Uterus (tissue), 3 donors: ENCODE measurements at regions not wholly inside any gene's neighbourhood (a gene's known extent, or its start where the extent isn't known, plus 50 kb on each side); places are given as distances from the start of the nearest gene placed in this dataset.

Source experiments
- DNase-seq, 2 donors: peaks; one replicate each; pipeline ENCODE4 v3.0.0-alpha.2; 2019 to 2020
- H3K27ac ChIP-seq, 2 donors: fragments of 200-600 bp; sonication (generic); 1 replicate in 1 of 2; 2 replicates in 1 of 2; pipeline ENCODE4 v1.5.1; 2016 to 2018
- H3K27me3 ChIP-seq, 2 donors: fragments of 200-600 bp; sonication (generic); one replicate each; pipeline ENCODE4 v1.5.1; 2018 to 2019; ENCODE audit warnings: control low read depth in 1 of 2
- H3K36me3 ChIP-seq, 2 donors: fragments of 200-600 bp; sonication (generic); one replicate each; pipeline ENCODE4 v1.5.1; 2019; ENCODE audit warnings: control low read depth in 1 of 2
- H3K4me1 ChIP-seq, 2 donors: fragments of 200-600 bp; sonication (generic); one replicate each; pipeline ENCODE4 v1.5.1; 2018 to 2019; ENCODE audit warnings: control low read depth in 1 of 2
- H3K4me3 ChIP-seq, 2 donors: fragments of 200-600 bp; sonication (generic); 1 replicate in 1 of 2; 2 replicates in 1 of 2; pipeline ENCODE4 v1.5.1; 2018 to 2019; ENCODE audit warnings: mild to moderate bottlenecking in 1 of 2
- H3K9me3 ChIP-seq, 2 donors: fragments of 200-600 bp; sonication (generic); one replicate each; pipeline ENCODE4 v1.5.1; 2019; ENCODE audit warnings: control low read depth in 1 of 2
- POLR2A ChIP-seq, 2 donors: fragments of 450-650 bp; IDR thresholded peaks; one replicate each; pipeline ENCODE4 v1.6.1; 2016; ENCODE audit warnings: antibody characterized with exemption in 2 of 2, mild to moderate bottlenecking in 1 of 2, moderate library complexity in 1 of 2
- intact Hi-C: fragments of 100-400 bp; cut with DNase I; formaldehyde crosslinking; loops from one replicate; pipeline ENCODE4 v1.15.1; 2023; ENCODE audit warnings: low total_unique reads
- TF ChIP-seq, protein P1 (sequence below), 4 experiments: fragments of 200-600 bp in 2 of 4; fragments of 450-650 bp in 2 of 4; sonication (generic) in 2 of 4; IDR thresholded peaks; one replicate each; pipeline ENCODE4 v1.5.1; 2016 to 2019; ENCODE audit warnings: antibody characterized with exemption in 4 of 4, mild to moderate bottlenecking in 2 of 4, moderate library complexity in 1 of 4
- donor health status: DM: yes; HTN: yes; CAD: no.

DNA sequence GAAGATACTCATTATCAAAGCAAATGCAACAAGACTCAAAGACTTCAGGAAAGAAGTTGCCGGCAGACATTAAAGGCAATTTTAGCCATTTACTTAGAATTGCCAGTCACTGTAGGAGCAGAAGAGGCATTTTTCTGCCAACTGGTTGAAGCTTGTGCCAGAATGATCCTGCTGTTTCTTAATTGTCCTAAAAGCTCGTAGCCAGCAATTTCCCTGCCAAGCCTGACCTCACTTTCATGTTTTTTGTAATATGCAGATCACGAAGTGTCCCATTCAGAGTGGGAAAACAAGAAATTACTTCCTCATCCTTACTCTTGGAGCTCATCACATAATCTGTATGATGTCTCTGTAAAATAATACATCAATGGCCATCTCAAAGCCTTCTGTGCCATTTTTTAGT, 130.9 kb upstream of the ANKRD1 start:
- Histone ChIP-seq H3K36me3 (no peaks in the 10 kb centered on the region), H3K27me3 (no peaks in the 10 kb centered on the region), H3K4me1 (no peaks in the 10 kb centered on the region), H3K4me3 (no peak overlapping the region), H3K9me3 (no peaks in the 10 kb centered on the region), H3K27ac (peak overlapping the region in 1 of 2 donors; percentile 1)
- intact Hi-C loops, result no loop called here
- peak; percentile 52 to 61 for DNase-seq
- no peak for TF ChIP-seq POLR2A (IDR thresholded peaks at IDR 0.05)
- TF ChIP-seq, protein P1, sequence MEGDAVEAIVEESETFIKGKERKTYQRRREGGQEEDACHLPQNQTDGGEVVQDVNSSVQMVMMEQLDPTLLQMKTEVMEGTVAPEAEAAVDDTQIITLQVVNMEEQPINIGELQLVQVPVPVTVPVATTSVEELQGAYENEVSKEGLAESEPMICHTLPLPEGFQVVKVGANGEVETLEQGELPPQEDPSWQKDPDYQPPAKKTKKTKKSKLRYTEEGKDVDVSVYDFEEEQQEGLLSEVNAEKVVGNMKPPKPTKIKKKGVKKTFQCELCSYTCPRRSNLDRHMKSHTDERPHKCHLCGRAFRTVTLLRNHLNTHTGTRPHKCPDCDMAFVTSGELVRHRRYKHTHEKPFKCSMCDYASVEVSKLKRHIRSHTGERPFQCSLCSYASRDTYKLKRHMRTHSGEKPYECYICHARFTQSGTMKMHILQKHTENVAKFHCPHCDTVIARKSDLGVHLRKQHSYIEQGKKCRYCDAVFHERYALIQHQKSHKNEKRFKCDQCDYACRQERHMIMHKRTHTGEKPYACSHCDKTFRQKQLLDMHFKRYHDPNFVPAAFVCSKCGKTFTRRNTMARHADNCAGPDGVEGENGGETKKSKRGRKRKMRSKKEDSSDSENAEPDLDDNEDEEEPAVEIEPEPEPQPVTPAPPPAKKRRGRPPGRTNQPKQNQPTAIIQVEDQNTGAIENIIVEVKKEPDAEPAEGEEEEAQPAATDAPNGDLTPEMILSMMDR (IDR thresholded peaks at IDR 0.05), result no peak

DNA sequence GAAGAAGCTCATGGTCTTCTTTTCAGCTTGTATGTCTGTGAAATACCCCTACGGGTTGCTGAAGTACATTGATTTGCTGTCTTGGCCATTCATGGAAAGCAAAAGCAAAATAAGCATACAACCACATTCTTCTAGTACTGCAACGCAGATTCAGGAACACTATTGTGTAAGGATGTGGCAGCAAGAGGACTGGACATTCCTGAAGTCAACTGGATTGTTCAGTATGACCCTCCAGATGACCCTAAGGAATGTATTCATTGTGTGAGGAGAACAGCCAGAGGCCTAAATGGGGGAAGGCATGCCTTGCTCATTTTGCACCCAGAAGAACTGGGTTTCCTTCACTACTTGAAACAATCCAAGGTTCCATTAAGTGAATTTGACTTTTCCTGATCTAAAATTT, 133.4 kb upstream of the ANKRD1 start:
- Histone ChIP-seq H3K27ac (no peak overlapping the region), H3K4me1 (no peaks in the 10 kb centered on the region), H3K4me3 (no peak overlapping the region), H3K36me3 (no peaks in the 10 kb centered on the region), H3K27me3 (no peaks in the 10 kb centered on the region), H3K9me3 (no peaks in the 10 kb centered on the region)
- no peak for DNase-seq
- intact Hi-C loops, result no loop called here
- TF ChIP-seq POLR2A (IDR thresholded peaks at IDR 0.05), result no peak
- TF ChIP-seq, protein P1 (IDR thresholded peaks at IDR 0.05), result no peak

DNA sequence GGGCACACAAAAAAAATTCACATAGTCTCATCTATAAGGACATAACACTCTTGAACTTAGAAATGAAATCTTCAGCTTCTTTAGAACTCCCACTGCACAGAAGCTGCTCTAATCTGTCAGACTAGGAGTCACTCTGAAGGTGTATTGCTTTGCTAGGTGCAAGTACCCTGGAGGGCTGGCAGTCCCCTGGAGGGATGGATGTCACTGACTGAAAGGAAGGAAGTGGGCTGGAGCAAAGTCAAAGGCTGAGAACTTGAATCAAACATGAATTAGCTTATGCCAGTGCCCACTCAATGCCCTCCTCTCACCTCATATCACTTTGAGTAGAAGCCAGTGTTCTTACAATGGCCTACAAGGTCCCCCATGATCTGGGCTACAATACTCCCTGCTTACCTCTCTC, 140.3 kb upstream of the ANKRD1 start:
- no peak overlapping the region for H3K27ac ChIP-seq
- H3K4me1 ChIP-seq, result no peaks in the 10 kb centered on the region

DNA sequence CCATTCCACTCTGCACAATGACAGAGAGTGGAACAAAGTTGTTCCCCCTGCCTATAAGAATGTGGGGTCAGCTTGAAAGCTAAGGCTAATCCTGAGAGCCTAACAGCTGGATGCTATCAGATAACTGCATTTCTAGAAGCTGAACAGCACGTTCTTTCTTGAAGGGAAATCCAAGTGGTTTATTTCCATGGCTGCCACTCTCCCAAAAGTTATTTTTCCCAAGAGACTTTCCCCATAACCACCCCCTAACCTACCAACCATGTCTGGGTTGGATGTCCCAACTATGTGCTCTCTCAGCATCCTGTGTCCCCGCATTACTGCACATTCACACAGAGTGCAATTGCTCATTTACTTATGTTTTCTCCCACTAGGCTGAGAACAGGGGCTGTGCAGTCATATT, 140.7 kb upstream of the ANKRD1 start:
- intact Hi-C loops, result no loop called here
- Histone ChIP-seq H3K4me3 (no peak overlapping the region), H3K36me3 (no peaks in the 10 kb centered on the region), H3K27me3 (no peaks in the 10 kb centered on the region), H3K27ac (no peak overlapping the region), H3K9me3 (no peaks in the 10 kb centered on the region), H3K4me1 (no peaks in the 10 kb centered on the region)
- no peak for DNase-seq
- TF ChIP-seq, protein P1 (IDR thresholded peaks at IDR 0.05), result no peak
- no peak for TF ChIP-seq POLR2A (IDR thresholded peaks at IDR 0.05)

More for the DNA sequence above, 140.3 kb upstream of the ANKRD1 start:
- Histone ChIP-seq H3K9me3 (no peaks in the 10 kb centered on the region), H3K4me3 (no peak overlapping the region), H3K27me3 (no peaks in the 10 kb centered on the region), H3K36me3 (no peaks in the 10 kb centered on the region)
- TF ChIP-seq, protein P1 (IDR thresholded peaks at IDR 0.05), result no peak
- TF ChIP-seq POLR2A (IDR thresholded peaks at IDR 0.05), result no peak
- no peak for DNase-seq
- intact Hi-C loops, result no loop called here

DNA sequence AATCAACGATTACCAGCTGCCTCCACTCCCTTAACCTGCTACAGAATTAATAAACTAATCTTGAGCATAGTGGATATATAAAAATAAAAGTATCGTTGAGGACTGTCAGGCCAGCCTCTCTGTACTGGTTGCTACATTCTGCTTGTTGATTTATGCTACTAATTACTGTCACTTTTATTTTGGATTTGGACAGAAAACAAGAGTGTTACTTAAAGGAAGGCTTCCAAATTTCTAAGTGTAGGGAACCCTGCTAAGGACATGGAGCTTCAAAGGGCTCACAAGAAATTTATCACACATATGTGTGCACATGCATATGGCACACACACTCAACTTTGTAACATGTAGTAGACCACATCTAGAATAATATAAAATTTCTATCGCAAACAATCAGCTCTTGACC, 141.2 kb upstream of the ANKRD1 start:
- intact Hi-C loops, result no loop called here

More for the DNA sequence above, 141.2 kb upstream of the ANKRD1 start:
- no peak overlapping the region for H3K4me3 ChIP-seq
- H3K27me3 ChIP-seq, result no peaks in the 10 kb centered on the region
- no peaks in the 10 kb centered on the region for H3K4me1 ChIP-seq
- H3K36me3 ChIP-seq, result no peaks in the 10 kb centered on the region
- no peak for TF ChIP-seq POLR2A (IDR thresholded peaks at IDR 0.05)
- TF ChIP-seq, protein P1 (IDR thresholded peaks at IDR 0.05), result no peak
- no peaks in the 10 kb centered on the region for H3K9me3 ChIP-seq
- H3K27ac ChIP-seq, result no peak overlapping the region
- DNase-seq, result no peak
